Osteocyte (in vitro differentiated cells): ENCODE measurements at regions not wholly inside any gene's neighbourhood (a gene's known extent, or its start where the extent isn't known, plus 50 kb on each side); places are given as distances from the start of the nearest gene placed in this dataset.

Experiments
- DNase-seq: peaks from one replicate; pipeline ENCODE4 v3.0.0; 2021; ENCODE audit warnings: mixed read lengths; ENCODE audit not compliant: unreplicated experiment; ENCODE audit errors: extremely low spot score
- H3K27ac Mint-ChIP-seq: one replicate; pipeline ENCODE4 v1.8.0; 2021; ENCODE audit warnings: mild to moderate bottlenecking, mixed read lengths; ENCODE audit not compliant: unreplicated experiment
- H3K27me3 Mint-ChIP-seq: one replicate; pipeline ENCODE4 v1.8.0; 2021; ENCODE audit warnings: mixed read lengths; ENCODE audit not compliant: unreplicated experiment
- H3K36me3 Mint-ChIP-seq: one replicate; pipeline ENCODE4 v1.8.0; 2021; ENCODE audit warnings: mixed read lengths; ENCODE audit not compliant: unreplicated experiment
- H3K4me1 Mint-ChIP-seq: one replicate; pipeline ENCODE4 v1.8.0; 2021; ENCODE audit warnings: mixed read lengths; ENCODE audit not compliant: unreplicated experiment
- H3K4me3 Mint-ChIP-seq: one replicate; pipeline ENCODE4 v1.8.0; 2021; ENCODE audit warnings: mild to moderate bottlenecking, moderate library complexity, mixed read lengths; ENCODE audit not compliant: unreplicated experiment
- H3K9me3 Mint-ChIP-seq: one replicate; pipeline ENCODE4 v1.8.0; 2021; ENCODE audit warnings: mixed read lengths; ENCODE audit not compliant: unreplicated experiment
- TF ChIP-seq, protein P1 (sequence below): fragments of 200-600 bp; sonication (generic); IDR thresholded peaks from 2 replicates; pipeline ENCODE4 v1.5.0; 2021; ENCODE audit warnings: antibody characterized with exemption, mild to moderate bottlenecking, moderate library complexity

GRCh38 chr5:54603372-54603771 lies 85.8 kb downstream of the SNX18 start:
- DNase-seq = no peak
- Mint-ChIP-seq H3K9me3 (peaks cover 6% of the 10 kb centered on the region), H3K4me3 (no peak overlapping the region), H3K27ac (peak overlapping the region; percentile 69), H3K36me3 (peaks cover 3% of the 10 kb centered on the region), H3K4me1 (peaks cover 19% of the 10 kb centered on the region), H3K27me3 (peaks cover 7% of the 10 kb centered on the region)
- TF ChIP-seq, protein P1, sequence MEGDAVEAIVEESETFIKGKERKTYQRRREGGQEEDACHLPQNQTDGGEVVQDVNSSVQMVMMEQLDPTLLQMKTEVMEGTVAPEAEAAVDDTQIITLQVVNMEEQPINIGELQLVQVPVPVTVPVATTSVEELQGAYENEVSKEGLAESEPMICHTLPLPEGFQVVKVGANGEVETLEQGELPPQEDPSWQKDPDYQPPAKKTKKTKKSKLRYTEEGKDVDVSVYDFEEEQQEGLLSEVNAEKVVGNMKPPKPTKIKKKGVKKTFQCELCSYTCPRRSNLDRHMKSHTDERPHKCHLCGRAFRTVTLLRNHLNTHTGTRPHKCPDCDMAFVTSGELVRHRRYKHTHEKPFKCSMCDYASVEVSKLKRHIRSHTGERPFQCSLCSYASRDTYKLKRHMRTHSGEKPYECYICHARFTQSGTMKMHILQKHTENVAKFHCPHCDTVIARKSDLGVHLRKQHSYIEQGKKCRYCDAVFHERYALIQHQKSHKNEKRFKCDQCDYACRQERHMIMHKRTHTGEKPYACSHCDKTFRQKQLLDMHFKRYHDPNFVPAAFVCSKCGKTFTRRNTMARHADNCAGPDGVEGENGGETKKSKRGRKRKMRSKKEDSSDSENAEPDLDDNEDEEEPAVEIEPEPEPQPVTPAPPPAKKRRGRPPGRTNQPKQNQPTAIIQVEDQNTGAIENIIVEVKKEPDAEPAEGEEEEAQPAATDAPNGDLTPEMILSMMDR = no peak

GRCh38 chr5:54602475-54602874 lies 84.9 kb downstream of the SNX18 start:
- Mint-ChIP-seq H3K27ac (peak overlapping the region; percentile 19), H3K4me1 (peaks cover 19% of the 10 kb centered on the region), H3K9me3 (peaks cover 13% of the 10 kb centered on the region), H3K36me3 (peaks cover 8% of the 10 kb centered on the region), H3K4me3 (no peak overlapping the region), H3K27me3 (peaks cover 14% of the 10 kb centered on the region)
- no peak for DNase-seq
- TF ChIP-seq, protein P1 = no peak

- DNase-seq = no peak
- peaks cover 21% of the 10 kb centered on the region for H3K9me3 Mint-ChIP-seq
- peak overlapping the region; percentile 19 for H3K27ac Mint-ChIP-seq
- no peak overlapping the region for H3K4me3 Mint-ChIP-seq
- peaks cover 19% of the 10 kb centered on the region for H3K4me1 Mint-ChIP-seq
- H3K27me3 Mint-ChIP-seq = peaks cover 17% of the 10 kb centered on the region
- TF ChIP-seq, protein P1 = no peak
- peaks cover 11% of the 10 kb centered on the region for H3K36me3 Mint-ChIP-seq
Observed at GRCh38 chr5:54601411-54602230, 84.1 kb downstream of the SNX18 start.
